MV-4-11 (cell line): ENCODE measurements at regions not wholly inside any gene's neighbourhood (a gene's known extent, or its start where the extent isn't known, plus 50 kb on each side); places are given as distances from the start of the nearest gene placed in this dataset.

Experiments used
- DNase-seq: peaks from one replicate; lab custom pipeline; 2025; lab: John Stamatoyannopoulos, UW

GRCh38 chr2:164178835-164179465 is 442.3 kb downstream of the GRB14 start:
- DNase-seq: no peak

- no peak for DNase-seq
These were observed 428.8 kb upstream of the FIGN start for GRCh38 chr2:164164602-164165001.

- DNase-seq: no peak
These were observed 419.8 kb upstream of the FIGN start for GRCh38 chr2:164155558-164155957.

GRCh38 chr2:164151522-164151921 is 415.7 kb upstream of the FIGN start:
- DNase-seq: no peak

- no peak for DNase-seq
These were observed 414.8 kb upstream of the FIGN start for GRCh38 chr2:164150604-164151003.

GRCh38 chr2:164146441-164146840 is 410.6 kb upstream of the FIGN start:
- no peak for DNase-seq

- no peak for DNase-seq
These were observed 409.5 kb upstream of the FIGN start for GRCh38 chr2:164145093-164145987.

- no peak for DNase-seq
These were observed 407.5 kb upstream of the FIGN start for GRCh38 chr2:164143183-164143930.

- DNase-seq: no peak
These were observed 406.9 kb upstream of the FIGN start for GRCh38 chr2:164142755-164143154.

GRCh38 chr2:164141271-164141670 is 405.5 kb upstream of the FIGN start:
- DNase-seq: no peak

- DNase-seq: no peak
These were observed 402.9 kb upstream of the FIGN start for GRCh38 chr2:164138750-164139149.

- DNase-seq: no peak
These were observed 398.5 kb upstream of the FIGN start for GRCh38 chr2:164134336-164134735.

- no peak for DNase-seq
These were observed 392.2 kb upstream of the FIGN start for GRCh38 chr2:164127971-164128527.

- DNase-seq: no peak
These were observed 391.3 kb upstream of the FIGN start for GRCh38 chr2:164126960-164127660.

- DNase-seq: no peak
These were observed 380.0 kb upstream of the FIGN start for GRCh38 chr2:164115806-164116205.

- no peak for DNase-seq
These were observed 379.1 kb upstream of the FIGN start for GRCh38 chr2:164114937-164115336.

GRCh38 chr2:164112105-164112504 is 376.3 kb upstream of the FIGN start:
- no peak for DNase-seq

GRCh38 chr2:164110515-164110914 is 374.7 kb upstream of the FIGN start:
- no peak for DNase-seq

- no peak for DNase-seq
These were observed 373.2 kb upstream of the FIGN start for GRCh38 chr2:164109006-164109405.

- no peak for DNase-seq
These were observed 367.5 kb upstream of the FIGN start for GRCh38 chr2:164103271-164103670.

GRCh38 chr2:164102366-164102765 is 366.6 kb upstream of the FIGN start:
- no peak for DNase-seq

- no peak for DNase-seq
These were observed 355.9 kb upstream of the FIGN start for GRCh38 chr2:164091673-164092072.
